ENCODE measurements at regions not wholly inside any gene's neighbourhood (a gene's known extent, or its start where the extent isn't known, plus 50 kb on each side); places are given as distances from the start of the nearest gene placed in this dataset.
A peak's percentile ranks its signal among the peaks of the same experiment; 100 is the strongest.
"Not testable (repeated sequence)": the region's sequence is repeated elsewhere in the genome, so short reads cannot be mapped to it uniquely, and the experiment has no call there.

- not testable (repeated sequence) for DNase-seq (ENCODE audit: low read depth)
These were observed 59.7 kb downstream of the RNU2-63P start for GRCh38 chr2:87956613-87957012.

- DNase-seq (ENCODE audit: low read depth): not testable (repeated sequence)
These were observed 67.3 kb downstream of the RNU2-63P start for GRCh38 chr2:87949008-87949407.

- not testable (repeated sequence) for DNase-seq (ENCODE audit: low read depth)
These were observed 69.5 kb downstream of the RNU2-63P start for GRCh38 chr2:87946644-87947370.

- DNase-seq (ENCODE audit: low read depth): not testable (repeated sequence)
These were observed 77.0 kb downstream of the RNU2-63P start for GRCh38 chr2:87939299-87939698.

- DNase-seq (ENCODE audit: low read depth): not testable (repeated sequence)
These were observed 93.5 kb upstream of the RGPD2 start for GRCh38 chr2:87919023-87919665.

GRCh38 chr2:87917194-87917593 lies 91.6 kb upstream of the RGPD2 start:
- not testable (repeated sequence) for DNase-seq (ENCODE audit: low read depth)

GRCh38 chr2:87910848-87911247 lies 85.3 kb upstream of the RGPD2 start:
- DNase-seq (ENCODE audit: low read depth): not testable (repeated sequence)

GRCh38 chr2:87909042-87909441 lies 83.4 kb upstream of the RGPD2 start:
- not testable (repeated sequence) for DNase-seq (ENCODE audit: low read depth)

- DNase-seq (ENCODE audit: low read depth): not testable (repeated sequence)
These were observed 82.0 kb upstream of the RGPD2 start for GRCh38 chr2:87907556-87908099.

- DNase-seq (ENCODE audit: low read depth): peak; percentile 1
These were observed 77.9 kb upstream of the RGPD2 start for GRCh38 chr2:87903242-87904114.

- not testable (repeated sequence) for DNase-seq (ENCODE audit: low read depth)
These were observed 58.1 kb upstream of the RGPD2 start for GRCh38 chr2:87883659-87884058.
